A673 (cell line): ENCODE measurements at regions not wholly inside any gene's neighbourhood (a gene's known extent, or its start where the extent isn't known, plus 50 kb on each side); places are given as distances from the start of the nearest gene placed in this dataset.

Experiments used
- BruUV-seq: library from RNA; stranded (reverse); fragments of 400-500 nt; replicated peaks from 2 replicates; lab custom pipeline; 2021; lab: Mats Ljungman, UMichigan
- CTCF ChIA-PET: fragments of 300-600 bp; sonication (Branson Sonifier 250); formaldehyde crosslinking; loops from one replicate; lab custom pipeline; 2022; ENCODE audit warnings: antibody characterized with exemption; lab: Charles Lee
- POLR2A ChIA-PET: fragments of 300-600 bp; sonication (Branson Sonifier 250); formaldehyde crosslinking; loops from one replicate; lab custom pipeline; 2022; ENCODE audit warnings: antibody characterized with exemption; ENCODE audit not compliant: low non-redundant PET; lab: Charles Lee
- DNase-seq: peaks from one replicate; pipeline ENCODE4 v3.0.0-alpha.2; 2015; ENCODE audit warnings: low spot score
- H3K27ac ChIP-seq: fragments of 200-600 bp; sonication (generic); 2 replicates; pipeline ENCODE4 v1.5.1; 2016; ENCODE audit warnings: mixed run types, low read depth, mild to moderate bottlenecking, mixed read lengths, antibody characterized with exemption, low read length; ENCODE audit not compliant: poor library complexity, severe bottlenecking
- H3K27me3 ChIP-seq: fragments of 200-600 bp; sonication (generic); replicated peaks from 2 replicates; pipeline ENCODE4 v1.6.1; 2017; ENCODE audit warnings: mixed run types, low read depth, mild to moderate bottlenecking, mixed read lengths, antibody characterized with exemption, low read length; ENCODE audit not compliant: insufficient read depth, poor library complexity
- H3K36me3 ChIP-seq: fragments of 200-600 bp; sonication (generic); 2 replicates; pipeline ENCODE4 v1.6.1; 2016; ENCODE audit warnings: mixed run types, mild to moderate bottlenecking, mixed read lengths, antibody characterized with exemption, low read length; ENCODE audit not compliant: insufficient read depth, poor library complexity, severe bottlenecking
- H3K4me1 ChIP-seq: fragments of 200-600 bp; sonication (generic); 2 replicates; pipeline ENCODE4 v1.6.1; 2017; ENCODE audit warnings: mixed run types, mild to moderate bottlenecking, mixed read lengths, antibody characterized with exemption, low read length; ENCODE audit not compliant: insufficient read depth, poor library complexity, severe bottlenecking
- H3K4me3 ChIP-seq: fragments of 200-600 bp; sonication (generic); 2 replicates; pipeline ENCODE4 v1.5.1; 2016; ENCODE audit warnings: low read depth, mixed run types, mild to moderate bottlenecking, mixed read lengths, low read length; ENCODE audit not compliant: poor library complexity, severe bottlenecking
- H3K9me3 ChIP-seq: fragments of 200-600 bp; sonication (generic); 2 replicates; pipeline ENCODE4 v1.6.1; 2016; ENCODE audit warnings: mixed run types, low read depth, mild to moderate bottlenecking, mixed read lengths, antibody characterized with exemption, low read length; ENCODE audit not compliant: poor library complexity, severe bottlenecking
- CTCF ChIP-seq: fragments of 300-800, 200-600 bp; sonication (generic); conservative IDR thresholded peaks from 2 replicates; pipeline ENCODE4 v1.5.1; 2017; ENCODE audit warnings: low read depth, mild to moderate bottlenecking, antibody characterized with exemption, low read length, moderate library complexity, mixed read lengths
- EZH2 ChIP-seq: fragments of 200-600 bp; sonication (generic); IDR thresholded peaks from 2 replicates; pipeline ENCODE4 v1.6.1; 2017; ENCODE audit warnings: borderline replicate concordance, low read depth, mild to moderate bottlenecking, mixed read lengths, antibody characterized with exemption, low read length; ENCODE audit not compliant: poor library complexity, severe bottlenecking
- intact Hi-C: fragments of 100-400 bp; cut with micrococcal nuclease; formaldehyde crosslinking; loops from one replicate; pipeline ENCODE4 v1.10.0; 2022; ENCODE audit not compliant: unreplicated experiment

DNA sequence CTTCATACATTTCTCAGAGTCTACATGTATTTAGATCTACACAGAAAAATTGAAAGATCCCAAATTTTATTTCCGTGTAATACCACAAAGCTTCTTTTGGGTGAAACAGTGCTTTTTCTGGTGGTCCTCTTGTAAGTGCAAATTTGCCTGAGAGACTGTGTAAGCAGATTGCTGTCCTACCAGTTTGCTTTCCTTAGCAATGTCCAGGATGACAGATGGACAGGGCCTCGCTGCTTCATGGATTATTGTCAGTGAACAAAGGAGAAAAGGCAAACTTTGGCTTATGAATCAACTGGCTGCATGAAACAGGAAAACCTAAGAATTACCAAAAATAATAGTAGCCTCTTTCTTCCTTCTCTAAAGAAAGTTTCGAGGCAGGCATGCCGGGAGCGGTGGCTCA lies 82.6 kb upstream of the UBE2E1 start:
- no TSS peak for BruUV-seq
- no peak overlapping the region for H3K27ac ChIP-seq
- ChIA-PET CTCF (no interaction called here), POLR2A (no interaction called here)
- no peaks in the 10 kb centered on the region for H3K27me3 ChIP-seq
- H3K4me1 ChIP-seq: no peaks in the 10 kb centered on the region
- H3K36me3 ChIP-seq: no peaks in the 10 kb centered on the region
- no peak for DNase-seq
- H3K4me3 ChIP-seq: no peak overlapping the region
- intact Hi-C loops: no loop called here
- TF ChIP-seq CTCF (no peak), EZH2 (no peak)
- no peaks in the 10 kb centered on the region for H3K9me3 ChIP-seq

DNA sequence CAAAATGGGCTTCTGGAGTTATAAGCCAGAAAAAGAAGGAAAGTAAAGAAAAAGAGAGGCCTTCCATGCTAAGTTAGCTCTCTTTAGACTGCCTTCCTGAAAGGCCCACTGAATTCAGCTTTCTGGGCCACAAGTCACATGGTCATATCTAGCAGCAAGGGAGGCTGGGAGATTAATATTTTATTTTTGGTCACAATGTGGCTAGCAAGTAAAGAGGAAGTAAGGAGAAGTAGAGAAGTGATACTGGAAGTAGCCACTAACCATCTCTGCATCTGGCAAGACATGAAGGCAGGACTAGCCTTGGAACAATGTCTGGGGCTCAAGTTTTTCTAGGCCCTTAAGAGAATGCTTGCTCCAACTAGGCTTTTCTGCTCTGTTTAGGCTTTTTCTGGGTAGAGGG lies 81.8 kb upstream of the UBE2E1 start:
- Histone ChIP-seq H3K4me1 (no peaks in the 10 kb centered on the region), H3K36me3 (no peaks in the 10 kb centered on the region), H3K9me3 (no peaks in the 10 kb centered on the region), H3K27me3 (no peaks in the 10 kb centered on the region), H3K4me3 (no peak overlapping the region), H3K27ac (no peak overlapping the region)
- TF ChIP-seq CTCF (no peak), EZH2 (no peak)
- POLR2A ChIA-PET: no interaction called here
- no TSS peak for BruUV-seq
- CTCF ChIA-PET: no interaction called here
- no peak for DNase-seq
- intact Hi-C loops: no loop called here

- Histone ChIP-seq H3K4me1 (no peaks in the 10 kb centered on the region), H3K27me3 (no peaks in the 10 kb centered on the region), H3K36me3 (no peaks in the 10 kb centered on the region), H3K4me3 (no peak overlapping the region), H3K27ac (no peak overlapping the region), H3K9me3 (no peaks in the 10 kb centered on the region)
- intact Hi-C loops: no loop called here
- TF ChIP-seq CTCF (no peak), EZH2 (no peak)
- CTCF ChIA-PET: no interaction called here
- POLR2A ChIA-PET: no interaction called here
- no TSS peak for BruUV-seq
- no peak for DNase-seq
Measured at GRCh38 chr3:23726811-23727548, 78.8 kb upstream of the UBE2E1 start.
